GM21381 (cell line): ENCODE measurements at regions not wholly inside any gene's neighbourhood (a gene's known extent, or its start where the extent isn't known, plus 50 kb on each side); places are given as distances from the start of the nearest gene placed in this dataset.
"Not testable (repeated sequence)": the region's sequence is repeated elsewhere in the genome, so short reads cannot be mapped to it uniquely, and the experiment has no call there.

Source experiments
- ATAC-seq: cut with Tn5 transposase; IDR thresholded peaks from one replicate; pipeline ENCODE4 v1.9.1; 2021; ENCODE audit warnings: mild to moderate bottlenecking, moderate library complexity; ENCODE audit not compliant: unreplicated experiment

- no peak for ATAC-seq
Observed at GRCh38 chr13:44718467-44718866, 142.3 kb upstream of the TSC22D1 start.

- ATAC-seq: no peak
Observed at GRCh38 chr13:44715287-44716230, 139.4 kb upstream of the TSC22D1 start.

- no peak for ATAC-seq
Observed at GRCh38 chr13:44713788-44714469, 137.8 kb upstream of the TSC22D1 start.

GRCh38 chr13:44711706-44712105 lies 135.6 kb upstream of the TSC22D1 start:
- no peak for ATAC-seq

GRCh38 chr13:44710576-44710975 lies 134.4 kb upstream of the TSC22D1 start:
- no peak for ATAC-seq

GRCh38 chr13:44704811-44705210 lies 128.7 kb upstream of the TSC22D1 start:
- ATAC-seq: not testable (repeated sequence)

GRCh38 chr13:44703371-44703770 lies 127.2 kb upstream of the TSC22D1 start:
- no peak for ATAC-seq

- ATAC-seq: no peak
Observed at GRCh38 chr13:44698066-44698465, 121.9 kb upstream of the TSC22D1 start.

GRCh38 chr13:44697058-44697457 lies 120.9 kb upstream of the TSC22D1 start:
- no peak for ATAC-seq

- ATAC-seq: no peak
Observed at GRCh38 chr13:44695520-44695919, 119.4 kb upstream of the TSC22D1 start.

GRCh38 chr13:44694842-44695241 lies 118.7 kb upstream of the TSC22D1 start:
- ATAC-seq: no peak

GRCh38 chr13:44694291-44694690 lies 118.2 kb upstream of the TSC22D1 start:
- no peak for ATAC-seq

- no peak for ATAC-seq
Observed at GRCh38 chr13:44693156-44693764, 117.1 kb upstream of the TSC22D1 start.

GRCh38 chr13:44692173-44692713 lies 116.1 kb upstream of the TSC22D1 start:
- no peak for ATAC-seq

- no peak for ATAC-seq
Observed at GRCh38 chr13:44690376-44690775, 114.2 kb upstream of the TSC22D1 start.

- no peak for ATAC-seq
Observed at GRCh38 chr13:44688652-44689051, 112.5 kb upstream of the TSC22D1 start.

GRCh38 chr13:44686531-44686934 lies 110.4 kb upstream of the TSC22D1 start:
- no peak for ATAC-seq

GRCh38 chr13:44685641-44686040 lies 109.5 kb upstream of the TSC22D1 start:
- no peak for ATAC-seq

GRCh38 chr13:44682416-44682815 lies 106.3 kb upstream of the TSC22D1 start:
- not testable (repeated sequence) for ATAC-seq

- no peak for ATAC-seq
Observed at GRCh38 chr13:44680746-44681355, 104.7 kb upstream of the TSC22D1 start.

GRCh38 chr13:44679597-44679996 lies 103.5 kb upstream of the TSC22D1 start:
- ATAC-seq: no peak
